ENCODE measurements at regions not wholly inside any gene's neighbourhood (a gene's known extent, or its start where the extent isn't known, plus 50 kb on each side); places are given as distances from the start of the nearest gene placed in this dataset.

- intact Hi-C loops (cut with micrococcal nuclease): no loop called here
- Histone ChIP-seq H3K27ac (ENCODE audit: extremely low read depth, low read depth, low read length) (no peak overlapping the region), H3K9me1 (ENCODE audit: control insufficient read depth, insufficient read depth, low read length) (no peaks in the 10 kb centered on the region), H4K20me1 (replicated peaks; ENCODE audit: control insufficient read depth, insufficient read depth, low read length) (no peaks in the 10 kb centered on the region), H3K4me1 (replicated peaks in 1 of 2; ENCODE audit: control insufficient read depth in 2 of 2, insufficient read depth in 2 of 2, low read length in 2 of 2) (no peaks in the 10 kb centered on the region), H3K4me2 (ENCODE audit: insufficient read depth, low read length) (no peak overlapping the region), H3K27me3 (ENCODE audit: control insufficient read depth in 2 of 2, insufficient read depth in 2 of 2, low read length in 2 of 2) (no peaks in the 10 kb centered on the region), H3K9me3 (replicated peaks; ENCODE audit: control insufficient read depth, insufficient read depth, low read depth, low read length) (no peaks in the 10 kb centered on the region; the same call in 1 of the 2 replicates), H3K79me2 (ENCODE audit: control insufficient read depth, insufficient read depth, low read length) (no peaks in the 10 kb centered on the region), H3K36me3 (ENCODE audit: control insufficient read depth, insufficient read depth, low read length) (no peaks in the 10 kb centered on the region), H3K4me3 (no peak overlapping the region), H2AFZ (ENCODE audit: low read depth, low read length) (no peak overlapping the region), H3K9ac (ENCODE audit: insufficient read depth in 1 of 2, low read depth in 2 of 2, low read length in 2 of 2) (no peak overlapping the region)
- in situ Hi-C loops (cut with MboI): no loop called here
- no peak for FAIRE-seq
- ChIA-PET POLR2A (no interaction called here), CTCF (ENCODE audit: low intra/inter-chr PET ratio) (no interaction called here)
- no TSS peak for BruUV-seq (replicated peaks)
- TF ChIP-seq TSC22D4 (tag; IDR thresholded peaks at IDR 0.05): no peak
- no peak for TF ChIP-seq PTTG1 (tag; IDR thresholded peaks at IDR 0.05; ENCODE audit: low read depth)
- no peak for TF ChIP-seq YBX1 (IDR thresholded peaks at IDR 0.05)
- TF ChIP-seq ZBTB17 (CRISPR knock-in tag; IDR thresholded peaks at IDR 0.05): no peak
- TF ChIP-seq RBM17 (IDR thresholded peaks at IDR 0.05; ENCODE audit: borderline replicate concordance, low read depth, low read length): no peak
- TF ChIP-seq CGGBP1 (CRISPR knock-in tag; IDR thresholded peaks at IDR 0.05): no peak
- TF ChIP-seq THRB (CRISPR knock-in tag; conservative IDR thresholded peaks at IDR 0.05): no peak
- TF ChIP-seq NFE2 (IDR thresholded peaks at IDR 0.05; ENCODE audit: low read depth): no peak
- TF ChIP-seq ZNF668 (CRISPR knock-in tag; IDR thresholded peaks at IDR 0.05): no peak
- TF ChIP-seq MAFK (IDR thresholded peaks at IDR 0.05; ENCODE audit: low read length): no peak
- TF ChIP-seq GATA2 (CRISPR knock-in tag; IDR thresholded peaks at IDR 0.05): no peak
- TF ChIP-seq BCOR (IDR thresholded peaks at IDR 0.05): no peak
- no peak for TF ChIP-seq SETDB1 (IDR thresholded peaks at IDR 0.05; ENCODE audit: low read length)
- DNase-seq (ENCODE audit: extremely low read depth in 1 of 4, low spot score in 3 of 4): no peak
- ATAC-seq: no peak
Observed at GRCh38 chr6:78561015-78561414, 306.3 kb upstream of the IRAK1BP1 start.

Data from K562 (cell line).